ENCODE measurements at regions not wholly inside any gene's neighbourhood (a gene's known extent, or its start where the extent isn't known, plus 50 kb on each side); places are given as distances from the start of the nearest gene placed in this dataset.

- no peak for TF ChIP-seq CTCF (conservative IDR thresholded peaks at IDR 0.05; ENCODE audit: low read length)
- TF ChIP-seq EZH2phosphoT487 (IDR thresholded peaks at IDR 0.05; ENCODE audit: borderline replicate concordance), result no peak
Observed at GRCh38 chr10:3578682-3579081, 206.3 kb downstream of the KLF6 start.
